ENCODE measurements at regions not wholly inside any gene's neighbourhood (a gene's known extent, or its start where the extent isn't known, plus 50 kb on each side); places are given as distances from the start of the nearest gene placed in this dataset.

- DNase-seq = no peak
These were observed 311.8 kb upstream of the MMS22L start for GRCh38 chr6:97594844-97595243.

DNA sequence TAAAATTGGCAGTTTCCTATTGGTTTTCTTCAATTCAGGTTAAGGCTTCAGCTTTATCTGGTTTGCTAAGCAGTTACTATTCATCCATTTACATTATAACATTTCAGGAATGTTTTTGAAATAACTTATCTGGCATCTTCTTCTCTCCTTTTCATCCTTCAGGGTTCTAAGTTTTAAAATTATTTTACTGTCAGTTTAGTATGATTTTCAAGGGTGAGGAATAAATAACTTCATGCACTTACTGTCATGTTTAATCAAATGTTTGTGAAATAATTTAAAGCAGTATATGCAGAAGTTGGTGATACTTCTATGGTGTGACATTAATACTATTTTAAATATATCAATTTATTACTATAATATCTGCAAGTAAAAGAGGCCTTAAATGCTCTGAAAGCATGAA is 338.1 kb upstream of the MMS22L start:
- DNase-seq = no peak

GRCh38 chr6:97626671-97627441 is 343.8 kb upstream of the MMS22L start:
- no peak for DNase-seq

DNA sequence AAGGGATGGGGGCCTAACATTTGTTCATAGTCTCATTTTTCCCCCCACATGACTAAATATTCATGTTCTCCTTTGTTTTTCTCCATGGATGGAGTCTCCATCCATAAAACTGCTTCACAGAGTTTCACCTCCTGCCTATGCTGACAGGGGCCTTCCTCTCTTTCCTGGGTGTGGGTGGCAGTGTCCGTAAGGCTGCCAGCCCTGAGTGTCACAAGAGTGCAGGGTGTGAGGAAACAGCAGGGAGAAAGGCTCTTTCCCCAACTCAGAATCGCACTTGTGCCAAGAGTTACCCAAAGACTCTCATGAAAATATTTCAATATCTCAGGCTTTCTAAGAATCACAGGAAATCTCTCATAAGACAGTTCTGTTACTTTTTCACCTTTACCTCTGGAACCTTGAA is 346.2 kb upstream of the MMS22L start:
- DNase-seq = no peak

- no peak for DNase-seq
These were observed 347.6 kb upstream of the MMS22L start for GRCh38 chr6:97630604-97631003.

GRCh38 chr6:97632341-97632740 is 349.3 kb upstream of the MMS22L start:
- DNase-seq = no peak

DNA sequence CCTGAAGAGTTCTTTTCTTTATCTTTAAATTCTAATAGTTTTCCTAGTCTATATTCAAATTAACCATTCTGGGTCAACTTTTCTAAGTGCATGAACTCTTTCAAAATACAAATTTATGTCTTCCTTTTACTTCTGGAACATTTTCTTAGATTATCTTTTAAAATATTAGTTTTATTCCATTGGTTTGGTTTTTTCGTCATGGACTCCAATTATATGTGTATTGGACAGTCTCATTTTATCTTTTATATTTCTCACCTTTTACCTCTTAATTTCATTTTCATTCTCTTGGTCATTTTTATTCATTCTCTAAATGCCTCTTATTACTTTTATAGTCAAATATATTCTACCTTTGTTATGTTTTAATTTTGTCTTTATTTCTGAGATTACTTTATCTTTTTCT is 356.7 kb upstream of the MMS22L start:
- DNase-seq = no peak

DNA sequence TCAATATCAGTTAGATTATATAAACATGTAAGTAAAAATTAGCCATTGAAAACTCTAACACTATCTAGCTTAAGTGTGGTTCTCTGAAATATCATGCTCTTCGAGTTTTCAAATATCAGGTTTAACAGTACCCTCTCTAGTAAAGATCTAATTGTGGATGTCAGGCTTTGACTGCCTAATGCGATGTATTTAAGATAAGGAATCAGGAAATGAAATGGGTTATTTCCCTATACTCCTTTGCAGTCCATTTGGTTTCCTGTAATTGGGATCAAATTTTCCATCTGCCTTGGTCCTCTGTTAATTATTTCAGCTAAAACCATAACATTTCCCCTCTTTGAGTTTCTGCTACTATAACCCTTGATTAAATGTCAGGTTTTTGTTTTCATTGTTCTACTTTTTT is 361.3 kb upstream of the MMS22L start:
- no peak for DNase-seq

DNA sequence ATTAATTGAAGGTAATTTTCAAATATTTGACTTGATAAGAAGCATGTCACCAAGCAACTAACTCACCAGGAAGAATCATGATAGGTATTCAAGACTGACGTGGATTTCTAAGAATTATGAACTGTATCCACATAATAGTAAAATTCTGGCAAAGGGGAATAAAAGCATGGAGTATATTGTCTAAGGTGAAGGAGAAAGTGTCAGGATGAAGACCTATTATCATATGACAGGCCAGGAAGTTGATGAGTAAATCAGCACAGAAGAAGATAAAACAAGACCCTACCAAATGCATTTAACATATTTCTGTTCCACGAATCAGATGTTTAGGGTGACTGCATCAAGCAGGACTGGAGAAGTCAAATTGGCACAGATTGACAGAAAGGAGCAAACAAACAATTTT is 362.7 kb upstream of the MMS22L start:
- DNase-seq = no peak

DNA sequence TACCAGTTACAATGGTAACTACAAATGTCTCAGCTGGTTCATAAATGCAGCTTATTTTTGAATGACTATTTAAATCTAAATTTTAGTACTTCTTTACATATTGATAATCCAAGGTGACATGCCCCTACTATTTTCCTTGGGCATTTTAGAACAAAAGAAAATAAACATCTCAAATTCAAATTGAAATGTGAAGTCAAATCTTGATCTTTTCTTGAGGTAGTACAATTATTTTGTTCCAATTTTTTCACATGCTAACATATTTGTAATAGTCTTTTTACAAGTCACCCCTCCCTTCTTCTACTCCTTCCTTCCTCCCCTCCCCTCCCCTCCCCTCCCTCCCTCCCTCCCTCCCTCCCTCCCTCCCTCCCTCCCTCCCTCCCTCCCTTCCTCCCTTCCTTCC is 370.1 kb upstream of the MMS22L start:
- no peak for DNase-seq

DNA sequence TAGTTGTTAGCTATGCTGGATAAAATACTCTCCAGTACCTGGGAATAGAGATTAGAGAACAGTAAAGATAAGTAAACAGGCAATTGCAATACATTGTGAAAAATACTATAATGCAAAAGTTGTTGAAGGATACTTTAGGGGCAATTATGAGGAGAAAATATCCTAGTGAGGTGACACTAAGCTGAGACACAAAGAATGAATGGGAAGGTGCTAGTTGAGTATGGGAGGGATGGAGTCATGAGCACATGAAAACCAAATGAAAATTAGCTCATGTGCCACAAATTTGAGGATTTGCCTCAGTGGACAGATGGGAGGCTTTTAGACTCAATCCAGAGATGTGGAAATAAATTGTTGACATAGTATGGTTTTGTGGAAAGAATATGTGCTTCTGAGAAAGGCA is 370.5 kb upstream of the MMS22L start:
- DNase-seq = no peak

GRCh38 chr6:97654674-97655073 is 371.7 kb upstream of the MMS22L start:
- no peak for DNase-seq

- DNase-seq = no peak
These were observed 373.2 kb upstream of the MMS22L start for GRCh38 chr6:97656236-97656635.

DNA sequence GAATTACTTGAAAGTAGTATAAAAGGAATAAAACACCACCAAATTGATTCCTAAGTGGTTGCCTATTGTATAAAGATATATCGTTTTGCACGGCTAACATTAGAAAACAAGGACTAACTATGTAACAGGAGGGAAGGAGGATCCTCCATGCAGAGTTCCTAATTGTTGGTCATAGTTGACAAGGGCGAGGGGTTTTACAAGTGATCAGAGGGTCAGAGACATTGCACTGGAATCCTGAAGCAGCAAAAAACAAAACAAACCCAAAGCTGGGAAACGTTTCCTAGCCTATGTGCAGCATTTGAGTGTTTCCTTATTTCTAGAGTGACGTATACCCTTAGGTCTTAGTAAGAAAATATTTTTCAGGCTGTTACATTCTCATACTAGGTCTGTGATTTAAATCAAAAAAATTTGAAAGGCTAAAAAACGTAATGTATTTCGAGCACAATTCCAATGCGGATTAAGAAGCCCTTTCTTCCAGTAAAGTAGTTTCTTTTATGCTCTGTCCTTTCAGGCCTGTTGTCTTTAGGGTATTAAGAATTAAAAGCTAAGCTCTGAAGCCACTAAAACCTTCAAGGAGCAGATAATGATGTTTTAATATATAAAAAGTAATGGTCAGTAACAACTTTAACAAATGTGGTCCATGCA is 373.8 kb upstream of the MMS22L start:
- DNase-seq = no peak

GRCh38 chr6:97658090-97658489 is 375.1 kb upstream of the MMS22L start:
- DNase-seq = no peak

DNA sequence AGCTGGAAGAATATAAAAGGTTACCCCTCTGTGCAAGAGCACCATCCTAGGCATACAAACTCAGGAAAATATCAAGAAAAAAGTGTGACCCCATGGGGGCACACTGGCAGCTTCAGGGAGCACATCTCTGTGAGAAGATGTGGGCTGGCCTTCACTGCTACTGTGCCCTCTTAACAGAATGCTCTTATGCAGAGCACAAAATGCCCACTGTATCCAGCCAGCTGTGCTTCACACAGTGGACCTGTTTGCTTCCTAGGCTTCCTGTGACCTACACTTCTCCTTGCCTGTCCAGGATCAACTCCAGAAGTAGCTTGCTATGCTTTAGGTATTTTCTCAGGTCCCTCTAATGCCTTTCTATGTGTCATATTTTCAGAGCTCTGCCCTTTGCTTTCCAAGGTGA is 380.2 kb upstream of the MMS22L start:
- no peak for DNase-seq

DNA sequence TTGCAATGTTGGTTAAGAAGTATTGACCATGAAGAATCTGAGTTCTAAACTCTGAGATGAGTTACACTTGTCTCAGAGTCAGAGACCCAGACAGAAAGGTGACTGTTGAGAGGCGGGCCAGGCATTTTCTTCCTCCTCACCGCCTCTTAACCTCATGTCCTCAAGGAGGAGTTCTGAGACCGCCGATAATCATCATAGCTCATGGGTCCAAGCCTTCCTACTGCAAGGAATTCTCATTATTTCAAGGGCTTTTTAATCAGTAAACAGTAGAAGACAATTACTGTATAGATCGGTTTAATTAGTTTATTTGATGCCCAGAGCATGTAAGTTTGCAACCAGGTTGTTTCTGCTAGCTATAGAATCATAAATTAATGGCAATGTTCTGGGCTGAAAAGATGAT is 382.4 kb upstream of the MMS22L start:
- no peak for DNase-seq

- DNase-seq = no peak
These were observed 383.9 kb upstream of the MMS22L start for GRCh38 chr6:97666889-97667288.

- DNase-seq = no peak
These were observed 385.7 kb upstream of the MMS22L start for GRCh38 chr6:97668716-97669115.

GRCh38 chr6:97669191-97670031 is 386.4 kb upstream of the MMS22L start:
- DNase-seq = no peak

DNA sequence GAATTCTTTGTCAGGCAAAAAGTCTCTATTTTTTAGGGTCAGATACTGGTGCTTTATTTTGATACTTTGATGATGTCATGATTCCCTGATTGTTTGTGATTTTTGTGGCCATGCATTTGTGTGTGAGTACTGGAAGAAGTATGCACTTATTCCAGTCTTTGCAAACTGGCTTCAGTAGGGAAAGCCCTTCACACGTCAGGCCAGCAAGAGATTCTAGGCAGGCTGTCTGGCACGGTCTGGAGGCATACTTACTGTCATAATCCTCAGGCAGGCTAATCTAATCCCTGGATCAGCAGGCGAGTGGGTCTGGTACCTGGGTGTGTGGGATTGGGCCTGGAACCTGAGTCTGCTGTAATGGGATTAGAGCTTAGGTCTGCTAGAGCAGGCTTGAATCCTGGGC is 391.8 kb upstream of the MMS22L start:
- DNase-seq = no peak

DNA sequence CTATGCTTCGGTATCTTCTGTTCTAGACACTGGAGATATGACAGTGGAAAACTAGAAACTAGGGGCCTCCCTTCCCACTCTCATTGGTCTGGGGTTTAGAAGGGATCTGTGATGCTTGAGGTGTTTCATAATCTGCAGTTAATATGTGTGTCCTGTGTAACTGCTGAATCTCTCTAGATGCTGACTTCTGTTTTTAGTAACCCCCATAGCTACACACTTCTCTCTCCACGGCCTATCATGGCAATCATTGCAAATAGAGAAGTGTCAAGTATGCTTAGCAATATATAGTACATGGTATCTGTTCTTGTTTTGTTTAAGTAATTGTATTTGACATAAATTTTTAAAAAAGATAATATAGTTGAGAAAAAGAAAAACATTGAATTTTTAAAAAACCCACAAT is 394.6 kb upstream of the MMS22L start:
- no peak for DNase-seq

GRCh38 chr6:97687916-97688315 is 404.9 kb upstream of the MMS22L start:
- DNase-seq = no peak
